Karpas-422 (cell line): ENCODE measurements at regions not wholly inside any gene's neighbourhood (a gene's known extent, or its start where the extent isn't known, plus 50 kb on each side); places are given as distances from the start of the nearest gene placed in this dataset.
"Not testable (repeated sequence)": the region's sequence is repeated elsewhere in the genome, so short reads cannot be mapped to it uniquely, and the experiment has no call there.

Experiments
- DNase-seq: peaks from one replicate; pipeline ENCODE4 v3.0.0-alpha.2; 2015
- H2AFZ ChIP-seq: fragments of 200-600 bp; sonication (generic); 2 replicates; pipeline ENCODE4 v1.6.1; 2014; ENCODE audit warnings: antibody characterized with exemption, low read length, mixed read lengths
- H3K27ac ChIP-seq: fragments of 200-600 bp; sonication (generic); 2 replicates; pipeline ENCODE4 v1.5.1; 2014; ENCODE audit warnings: mild to moderate bottlenecking, low read length, moderate library complexity
- H3K27me3 ChIP-seq: fragments of 200-600 bp; sonication (generic); 2 replicates; pipeline ENCODE4 v1.6.1; 2014; ENCODE audit warnings: low read length, mixed read lengths
- H3K36me3 ChIP-seq: fragments of 200-600 bp; sonication (generic); 2 replicates; pipeline ENCODE4 v1.6.1; 2014; ENCODE audit warnings: low read length, mixed read lengths; ENCODE audit not compliant: insufficient read depth
- H3K4me1 ChIP-seq: fragments of 200-600 bp; sonication (generic); 2 replicates; pipeline ENCODE4 v1.6.1; 2014; ENCODE audit warnings: mild to moderate bottlenecking, low read length, mixed read lengths
- H3K4me2 ChIP-seq: fragments of 200-600 bp; sonication (generic); 2 replicates; pipeline ENCODE4 v1.6.1; 2014; ENCODE audit warnings: low read length, low read depth, mild to moderate bottlenecking; ENCODE audit not compliant: poor library complexity, severe bottlenecking
- H3K4me3 ChIP-seq: fragments of 200-600 bp; sonication (generic); 2 replicates; pipeline ENCODE4 v1.5.1; 2014; ENCODE audit warnings: mild to moderate bottlenecking, antibody characterized with exemption, low read length, mixed read lengths
- H3K79me2 ChIP-seq: fragments of 200-600 bp; sonication (generic); 2 replicates; pipeline ENCODE4 v1.6.1; 2014; ENCODE audit warnings: mild to moderate bottlenecking, low read length, mixed read lengths
- H3K9ac ChIP-seq: fragments of 200-600 bp; sonication (generic); 2 replicates; pipeline ENCODE4 v1.6.0; 2014; ENCODE audit warnings: low read length
- H3K9me2 ChIP-seq: fragments of 200-600 bp; sonication (generic), shearing (Covaris generic); replicated peaks from 2 replicates; pipeline ENCODE4 v1.6.0; 2014; ENCODE audit warnings: mild to moderate bottlenecking, low read length, moderate library complexity; ENCODE audit not compliant: insufficient read depth
- H3K9me3 ChIP-seq: fragments of 300-700, 200-600 bp; sonication (generic); 2 replicates; pipeline ENCODE4 v1.6.1; 2014; ENCODE audit warnings: low read length, mixed read lengths
- H4K20me1 ChIP-seq: fragments of 200-600 bp; sonication (generic); 2 replicates; pipeline ENCODE4 v1.6.1; 2014; ENCODE audit warnings: mild to moderate bottlenecking, antibody characterized with exemption, low read length, low read depth; ENCODE audit not compliant: insufficient read depth

- H3K4me3 ChIP-seq: no peak overlapping the region
- no peak overlapping the region for H3K9ac ChIP-seq
- H2AFZ ChIP-seq: no peak overlapping the region
- no peak overlapping the region for H3K27ac ChIP-seq
- no peaks in the 10 kb centered on the region for H4K20me1 ChIP-seq
- no peaks in the 10 kb centered on the region for H3K9me3 ChIP-seq
- no peaks in the 10 kb centered on the region for H3K79me2 ChIP-seq
- no peaks in the 10 kb centered on the region for H3K36me3 ChIP-seq
- no peaks in the 10 kb centered on the region for H3K27me3 ChIP-seq
- peak; percentile 16 for DNase-seq
- H3K4me1 ChIP-seq: no peaks in the 10 kb centered on the region
- no peaks in the 10 kb centered on the region for H3K9me2 ChIP-seq
- no peak overlapping the region for H3K4me2 ChIP-seq
Measured at GRCh38 chr13:76600081-76600480, 286.1 kb downstream of the KCTD12 start.

GRCh38 chr13:76597868-76598267, 288.3 kb downstream of the KCTD12 start:
- Histone ChIP-seq H4K20me1 (no peaks in the 10 kb centered on the region), H3K27me3 (no peaks in the 10 kb centered on the region), H2AFZ (no peak overlapping the region), H3K9me3 (no peaks in the 10 kb centered on the region), H3K9ac (no peak overlapping the region), H3K36me3 (no peaks in the 10 kb centered on the region), H3K4me2 (no peak overlapping the region), H3K27ac (no peak overlapping the region), H3K4me3 (no peak overlapping the region), H3K9me2 (no peaks in the 10 kb centered on the region), H3K79me2 (no peaks in the 10 kb centered on the region), H3K4me1 (no peaks in the 10 kb centered on the region)
- no peak for DNase-seq

- no peaks in the 10 kb centered on the region for H3K9me3 ChIP-seq
- no peaks in the 10 kb centered on the region for H3K4me1 ChIP-seq
- H3K27ac ChIP-seq: no peak overlapping the region
- H3K27me3 ChIP-seq: no peaks in the 10 kb centered on the region
- no peaks in the 10 kb centered on the region for H4K20me1 ChIP-seq
- no peak overlapping the region for H3K4me2 ChIP-seq
- H3K9ac ChIP-seq: no peak overlapping the region
- no peaks in the 10 kb centered on the region for H3K36me3 ChIP-seq
- no peak overlapping the region for H3K4me3 ChIP-seq
- H3K9me2 ChIP-seq: no peaks in the 10 kb centered on the region
- DNase-seq: no peak
- no peak overlapping the region for H2AFZ ChIP-seq
- no peaks in the 10 kb centered on the region for H3K79me2 ChIP-seq
Measured at GRCh38 chr13:76596216-76596615, 290.0 kb downstream of the KCTD12 start.

GRCh38 chr13:76594435-76594834, 291.8 kb downstream of the KCTD12 start:
- H3K79me2 ChIP-seq: no peaks in the 10 kb centered on the region
- no peak overlapping the region for H3K27ac ChIP-seq
- no peak overlapping the region for H3K9ac ChIP-seq
- no peaks in the 10 kb centered on the region for H3K36me3 ChIP-seq
- no peak overlapping the region for H2AFZ ChIP-seq
- H3K9me3 ChIP-seq: no peaks in the 10 kb centered on the region
- no peak overlapping the region for H3K4me3 ChIP-seq
- no peaks in the 10 kb centered on the region for H3K9me2 ChIP-seq
- no peaks in the 10 kb centered on the region for H4K20me1 ChIP-seq
- H3K27me3 ChIP-seq: no peaks in the 10 kb centered on the region
- H3K4me2 ChIP-seq: no peak overlapping the region
- no peaks in the 10 kb centered on the region for H3K4me1 ChIP-seq
- DNase-seq: no peak

GRCh38 chr13:76586842-76587241, 299.4 kb downstream of the KCTD12 start:
- Histone ChIP-seq H3K9me2 (no peaks in the 10 kb centered on the region), H3K79me2 (no peaks in the 10 kb centered on the region), H3K27me3 (no peaks in the 10 kb centered on the region), H3K27ac (no peak overlapping the region), H4K20me1 (no peaks in the 10 kb centered on the region), H3K9me3 (no peaks in the 10 kb centered on the region), H3K4me1 (no peaks in the 10 kb centered on the region), H2AFZ (no peak overlapping the region), H3K9ac (no peak overlapping the region), H3K4me2 (no peak overlapping the region), H3K4me3 (no peak overlapping the region), H3K36me3 (no peaks in the 10 kb centered on the region)
- no peak for DNase-seq

GRCh38 chr13:76579701-76580100, 306.5 kb downstream of the KCTD12 start:
- no peaks in the 10 kb centered on the region for H3K9me3 ChIP-seq
- no peak overlapping the region for H3K9ac ChIP-seq
- H2AFZ ChIP-seq: no peak overlapping the region
- no peaks in the 10 kb centered on the region for H3K27me3 ChIP-seq
- no peaks in the 10 kb centered on the region for H3K79me2 ChIP-seq
- no peaks in the 10 kb centered on the region for H4K20me1 ChIP-seq
- H3K36me3 ChIP-seq: no peaks in the 10 kb centered on the region
- H3K4me2 ChIP-seq: no peak overlapping the region
- H3K4me1 ChIP-seq: no peaks in the 10 kb centered on the region
- DNase-seq: no peak
- no peak overlapping the region for H3K27ac ChIP-seq
- H3K9me2 ChIP-seq: no peaks in the 10 kb centered on the region
- H3K4me3 ChIP-seq: no peak overlapping the region

GRCh38 chr13:76575634-76576033, 310.6 kb downstream of the KCTD12 start:
- H3K9ac ChIP-seq, H3K9me2 ChIP-seq, H3K79me2 ChIP-seq, H3K4me3 ChIP-seq, H3K36me3 ChIP-seq, H3K4me2 ChIP-seq, DNase-seq, H2AFZ ChIP-seq, H3K27ac ChIP-seq, H3K9me3 ChIP-seq, H3K27me3 ChIP-seq, H3K4me1 ChIP-seq, H4K20me1 ChIP-seq: not testable (repeated sequence)

GRCh38 chr13:76570510-76570971, 315.7 kb downstream of the KCTD12 start:
- Histone ChIP-seq H3K4me2 (no peak overlapping the region), H3K9me2 (no peaks in the 10 kb centered on the region), H3K9ac (no peak overlapping the region), H2AFZ (no peak overlapping the region), H3K27ac (no peak overlapping the region), H3K4me3 (no peak overlapping the region), H3K79me2 (no peaks in the 10 kb centered on the region), H3K27me3 (no peaks in the 10 kb centered on the region), H3K4me1 (no peaks in the 10 kb centered on the region), H3K9me3 (no peaks in the 10 kb centered on the region), H4K20me1 (no peaks in the 10 kb centered on the region), H3K36me3 (no peaks in the 10 kb centered on the region)
- no peak for DNase-seq

- H3K9ac ChIP-seq: no peak overlapping the region
Measured at GRCh38 chr13:76556627-76557026, 329.6 kb downstream of the KCTD12 start.

More at GRCh38 chr13:76556627-76557026, 329.6 kb downstream of the KCTD12 start:
- H4K20me1 ChIP-seq: no peaks in the 10 kb centered on the region
- no peak overlapping the region for H2AFZ ChIP-seq
- H3K4me3 ChIP-seq: no peak overlapping the region
- no peaks in the 10 kb centered on the region for H3K79me2 ChIP-seq
- no peaks in the 10 kb centered on the region for H3K9me2 ChIP-seq
- no peaks in the 10 kb centered on the region for H3K4me1 ChIP-seq
- H3K9me3 ChIP-seq: no peaks in the 10 kb centered on the region
- H3K36me3 ChIP-seq: no peaks in the 10 kb centered on the region
- H3K27ac ChIP-seq: no peak overlapping the region
- H3K4me2 ChIP-seq: no peak overlapping the region
- DNase-seq: no peak
- H3K27me3 ChIP-seq: no peaks in the 10 kb centered on the region
